GM19468 (cell line): ENCODE measurements at regions not wholly inside any gene's neighbourhood (a gene's known extent, or its start where the extent isn't known, plus 50 kb on each side); places are given as distances from the start of the nearest gene placed in this dataset.

ENCODE experiments used
- ATAC-seq: cut with Tn5 transposase; IDR thresholded peaks from one replicate; pipeline ENCODE4 v1.9.1; 2021; ENCODE audit warnings: mild to moderate bottlenecking, moderate library complexity, moderate number of reproducible peaks; ENCODE audit not compliant: unreplicated experiment; ENCODE audit errors: extremely low read depth

GRCh38 chr2:65877331-65878010 lies 445.1 kb upstream of the SPRED2 start:
- no peak for ATAC-seq

GRCh38 chr2:65876114-65876513 lies 443.7 kb upstream of the SPRED2 start:
- no peak for ATAC-seq

GRCh38 chr2:65870826-65871225 lies 438.4 kb upstream of the SPRED2 start:
- ATAC-seq = no peak

GRCh38 chr2:65869296-65869695 lies 436.9 kb upstream of the SPRED2 start:
- ATAC-seq = no peak

GRCh38 chr2:65868177-65868576 lies 435.8 kb upstream of the SPRED2 start:
- no peak for ATAC-seq

- no peak for ATAC-seq
Observed at GRCh38 chr2:65867446-65867845, 435.0 kb upstream of the SPRED2 start.

- no peak for ATAC-seq
Observed at GRCh38 chr2:65866148-65866547, 433.7 kb upstream of the SPRED2 start.

- no peak for ATAC-seq
Observed at GRCh38 chr2:65864619-65865018, 432.2 kb upstream of the SPRED2 start.

- ATAC-seq = no peak
Observed at GRCh38 chr2:65863713-65864112, 431.3 kb upstream of the SPRED2 start.

- ATAC-seq = no peak
Observed at GRCh38 chr2:65856928-65857327, 424.5 kb upstream of the SPRED2 start.

GRCh38 chr2:65856423-65856822 lies 424.0 kb upstream of the SPRED2 start:
- ATAC-seq = no peak

- ATAC-seq = no peak
Observed at GRCh38 chr2:65850695-65851094, 418.3 kb upstream of the SPRED2 start.

- no peak for ATAC-seq
Observed at GRCh38 chr2:65846989-65847678, 414.7 kb upstream of the SPRED2 start.

- no peak for ATAC-seq
Observed at GRCh38 chr2:65845442-65846182, 413.2 kb upstream of the SPRED2 start.

GRCh38 chr2:65842104-65842503 lies 409.7 kb upstream of the SPRED2 start:
- no peak for ATAC-seq

- no peak for ATAC-seq
Observed at GRCh38 chr2:65835975-65836549, 403.7 kb upstream of the SPRED2 start.

GRCh38 chr2:65834771-65835475 lies 402.5 kb upstream of the SPRED2 start:
- no peak for ATAC-seq

- no peak for ATAC-seq
Observed at GRCh38 chr2:65834062-65834461, 401.7 kb upstream of the SPRED2 start.

GRCh38 chr2:65831509-65831908 lies 399.1 kb upstream of the SPRED2 start:
- no peak for ATAC-seq

GRCh38 chr2:65826567-65826966 lies 394.2 kb upstream of the SPRED2 start:
- ATAC-seq = no peak
